ENCODE measurements at regions not wholly inside any gene's neighbourhood (a gene's known extent, or its start where the extent isn't known, plus 50 kb on each side); places are given as distances from the start of the nearest gene placed in this dataset.

DNA sequence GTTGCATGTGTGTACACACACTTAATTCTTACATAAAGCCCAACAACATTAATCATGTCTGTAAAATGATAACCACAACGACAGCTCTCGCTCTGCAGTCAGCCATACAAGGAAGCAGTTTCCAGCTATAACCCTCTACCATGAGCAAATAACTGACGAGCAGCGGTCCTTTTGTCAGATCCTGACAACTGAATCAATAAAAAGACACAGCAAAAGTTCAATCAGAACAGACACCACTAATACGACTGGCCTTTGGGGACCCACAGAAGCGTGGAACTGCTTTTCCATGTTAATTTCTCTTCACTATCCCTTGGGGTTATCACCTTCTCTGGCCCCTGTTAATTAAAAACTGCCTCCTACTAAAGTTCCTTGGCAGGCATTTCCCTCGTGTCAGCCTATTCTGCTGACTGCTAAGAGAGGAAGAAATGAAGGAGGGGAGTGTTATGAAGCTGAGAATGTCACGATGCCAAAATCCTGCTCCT, 722.8 kb upstream of the GRAMD2B start:
- TF ChIP-seq, protein P1, sequence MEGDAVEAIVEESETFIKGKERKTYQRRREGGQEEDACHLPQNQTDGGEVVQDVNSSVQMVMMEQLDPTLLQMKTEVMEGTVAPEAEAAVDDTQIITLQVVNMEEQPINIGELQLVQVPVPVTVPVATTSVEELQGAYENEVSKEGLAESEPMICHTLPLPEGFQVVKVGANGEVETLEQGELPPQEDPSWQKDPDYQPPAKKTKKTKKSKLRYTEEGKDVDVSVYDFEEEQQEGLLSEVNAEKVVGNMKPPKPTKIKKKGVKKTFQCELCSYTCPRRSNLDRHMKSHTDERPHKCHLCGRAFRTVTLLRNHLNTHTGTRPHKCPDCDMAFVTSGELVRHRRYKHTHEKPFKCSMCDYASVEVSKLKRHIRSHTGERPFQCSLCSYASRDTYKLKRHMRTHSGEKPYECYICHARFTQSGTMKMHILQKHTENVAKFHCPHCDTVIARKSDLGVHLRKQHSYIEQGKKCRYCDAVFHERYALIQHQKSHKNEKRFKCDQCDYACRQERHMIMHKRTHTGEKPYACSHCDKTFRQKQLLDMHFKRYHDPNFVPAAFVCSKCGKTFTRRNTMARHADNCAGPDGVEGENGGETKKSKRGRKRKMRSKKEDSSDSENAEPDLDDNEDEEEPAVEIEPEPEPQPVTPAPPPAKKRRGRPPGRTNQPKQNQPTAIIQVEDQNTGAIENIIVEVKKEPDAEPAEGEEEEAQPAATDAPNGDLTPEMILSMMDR (IDR thresholded peaks at IDR 0.05), result no peak
- TF ChIP-seq POLR2AphosphoS5 (IDR thresholded peaks at IDR 0.05), result no peak

Measured in suprapubic skin (tissue), 3 donors.